Ovary (tissue), 3 donors: ENCODE measurements at regions not wholly inside any gene's neighbourhood (a gene's known extent, or its start where the extent isn't known, plus 50 kb on each side); places are given as distances from the start of the nearest gene placed in this dataset.

Experiments used
- CTCF ChIP-seq, 3 donors: fragments of 450-650 bp in 2 of 3; fragments of 200-600 bp in 1 of 3; IDR thresholded peaks; one replicate each; pipeline versions ENCODE4 v1.5.1 to v1.8.0; 2016 to 2022; ENCODE audit warnings: antibody characterized with exemption in 3 of 3, mild to moderate bottlenecking in 1 of 3
- EP300 ChIP-seq: sonication (generic); formaldehyde crosslinking; IDR thresholded peaks from one replicate; pipeline ENCODE4 v1.6.1; 2017; ENCODE audit warnings: antibody characterized with exemption
- POLR2A ChIP-seq: fragments of 450-650 bp; IDR thresholded peaks from one replicate; pipeline ENCODE4 v1.6.1; 2017; ENCODE audit warnings: antibody characterized with exemption, mild to moderate bottlenecking, moderate library complexity
- donor health status: DM: no; HTN: no; CAD: no.

- TF ChIP-seq CTCF (IDR thresholded peaks at IDR 0.05) (no peak), EP300 (no peak), POLR2A (no peak)
Observed at GRCh38 chr1:91078859-91079258, 57.0 kb upstream of the ZNF644 start.
